ENCODE measurements at regions not wholly inside any gene's neighbourhood (a gene's known extent, or its start where the extent isn't known, plus 50 kb on each side); places are given as distances from the start of the nearest gene placed in this dataset.
"Not testable (repeated sequence)": the region's sequence is repeated elsewhere in the genome, so short reads cannot be mapped to it uniquely, and the experiment has no call there.

- CTCF ChIA-PET (ENCODE audit: partially characterized antibody), result no interaction called here
- Histone ChIP-seq H3K4me1 (ENCODE audit: insufficient read depth, low read length) (no peaks in the 10 kb centered on the region), H3K4me3 (ENCODE audit: low read length in 2 of 2) (no peak overlapping the region), H3K27ac (ENCODE audit: low read depth, low read length) (no peak overlapping the region), H3K9me3 (ENCODE audit: control insufficient read depth in 1 of 2, low read length in 2 of 2) (no peaks in the 10 kb centered on the region), H3K27me3 (ENCODE audit: insufficient read depth, low read length) (no peaks in the 10 kb centered on the region), H3K36me3 (ENCODE audit: insufficient read depth, low read length) (no peaks in the 10 kb centered on the region)
- DNase-seq, result no peak
- H3K27ac Mint-ChIP-seq, result no peak overlapping the region
- POLR2A ChIA-PET (ENCODE audit: partially characterized antibody), result no interaction called here
- peaks cover 0 to 3% (median 0%) of the 10 kb centered on the region in 8 donors for H3K9me3 Mint-ChIP-seq
- no peaks in the 10 kb centered on the region for H3K27me3 Mint-ChIP-seq
- no peak overlapping the region for H3K4me3 Mint-ChIP-seq
- H3K4me1 Mint-ChIP-seq, result no peaks in the 10 kb centered on the region
- no peaks in the 10 kb centered on the region for H3K36me3 Mint-ChIP-seq
- intact Hi-C loops (cut with micrococcal nuclease), result no loop called here
Observed at GRCh38 chr16:75957870-75958269, 231.6 kb upstream of the CPHXL start.

GRCh38 chr16:75965504-75966374, 239.4 kb upstream of the CPHXL start:
- intact Hi-C loops (cut with micrococcal nuclease), result no loop called here
- Histone ChIP-seq H3K27me3 (ENCODE audit: insufficient read depth, low read length) (no peaks in the 10 kb centered on the region), H3K4me1 (ENCODE audit: insufficient read depth, low read length) (no peaks in the 10 kb centered on the region), H3K4me3 (ENCODE audit: low read length in 2 of 2) (no peak overlapping the region), H3K27ac (ENCODE audit: low read depth, low read length) (no peak overlapping the region), H3K9me3 (ENCODE audit: control insufficient read depth in 1 of 2, low read length in 2 of 2) (no peaks in the 10 kb centered on the region), H3K36me3 (ENCODE audit: insufficient read depth, low read length) (no peaks in the 10 kb centered on the region)
- H3K27me3 Mint-ChIP-seq, result no peaks in the 10 kb centered on the region
- H3K27ac Mint-ChIP-seq, result no peak overlapping the region
- CTCF ChIA-PET (ENCODE audit: partially characterized antibody), result no interaction called here
- DNase-seq, result no peak
- H3K4me3 Mint-ChIP-seq, result no peak overlapping the region
- no peaks in the 10 kb centered on the region for H3K36me3 Mint-ChIP-seq
- H3K9me3 Mint-ChIP-seq, result peaks cover 0 to 6% (median 0%) of the 10 kb centered on the region in 8 donors
- POLR2A ChIA-PET (ENCODE audit: partially characterized antibody), result no interaction called here
- no peaks in the 10 kb centered on the region for H3K4me1 Mint-ChIP-seq

- DNase-seq; H3K4me3 ChIP-seq (ENCODE audit: low read length in 2 of 2); H3K27me3 ChIP-seq (ENCODE audit: insufficient read depth, low read length); H3K36me3 Mint-ChIP-seq; H3K27ac ChIP-seq (ENCODE audit: low read depth, low read length); CTCF ChIA-PET (ENCODE audit: partially characterized antibody); H3K27ac Mint-ChIP-seq; H3K9me3 Mint-ChIP-seq; H3K36me3 ChIP-seq (ENCODE audit: insufficient read depth, low read length); intact Hi-C loops (cut with micrococcal nuclease); H3K4me1 Mint-ChIP-seq; H3K27me3 Mint-ChIP-seq; POLR2A ChIA-PET (ENCODE audit: partially characterized antibody); H3K4me3 Mint-ChIP-seq; H3K9me3 ChIP-seq (ENCODE audit: control insufficient read depth in 1 of 2, low read length in 2 of 2); H3K4me1 ChIP-seq (ENCODE audit: insufficient read depth, low read length): not testable (repeated sequence)
Observed at GRCh38 chr16:75969120-75969519, 242.8 kb upstream of the CPHXL start.

GRCh38 chr16:75971334-75971733, 245.0 kb upstream of the CPHXL start:
- Mint-ChIP-seq H3K9me3 (peaks cover 0 to 4% (median 0%) of the 10 kb centered on the region in 8 donors), H3K4me3 (no peak overlapping the region), H3K36me3 (no peaks in the 10 kb centered on the region), H3K4me1 (no peaks in the 10 kb centered on the region), H3K27me3 (no peaks in the 10 kb centered on the region), H3K27ac (no peak overlapping the region)
- no peak overlapping the region for H3K27ac ChIP-seq (ENCODE audit: low read depth, low read length)
- intact Hi-C loops (cut with micrococcal nuclease), result no loop called here
- no peaks in the 10 kb centered on the region for H3K4me1 ChIP-seq (ENCODE audit: insufficient read depth, low read length)
- H3K9me3 ChIP-seq (ENCODE audit: control insufficient read depth in 1 of 2, low read length in 2 of 2), result no peaks in the 10 kb centered on the region
- DNase-seq, result no peak
- H3K4me3 ChIP-seq (ENCODE audit: low read length in 2 of 2), result no peak overlapping the region
- ChIA-PET POLR2A (ENCODE audit: partially characterized antibody) (no interaction called here), CTCF (ENCODE audit: partially characterized antibody) (no interaction called here)
- H3K36me3 ChIP-seq (ENCODE audit: insufficient read depth, low read length), result no peaks in the 10 kb centered on the region
- no peaks in the 10 kb centered on the region for H3K27me3 ChIP-seq (ENCODE audit: insufficient read depth, low read length)

- Histone ChIP-seq H3K9me3 (ENCODE audit: control insufficient read depth in 1 of 2, low read length in 2 of 2) (no peaks in the 10 kb centered on the region), H3K27ac (ENCODE audit: low read depth, low read length) (no peak overlapping the region), H3K27me3 (ENCODE audit: insufficient read depth, low read length) (no peaks in the 10 kb centered on the region), H3K4me1 (ENCODE audit: insufficient read depth, low read length) (no peaks in the 10 kb centered on the region), H3K36me3 (ENCODE audit: insufficient read depth, low read length) (no peaks in the 10 kb centered on the region), H3K4me3 (ENCODE audit: low read length in 2 of 2) (no peak overlapping the region)
- H3K36me3 Mint-ChIP-seq, result no peaks in the 10 kb centered on the region
- ChIA-PET CTCF (ENCODE audit: partially characterized antibody) (no interaction called here), POLR2A (ENCODE audit: partially characterized antibody) (no interaction called here)
- H3K4me1 Mint-ChIP-seq, result no peaks in the 10 kb centered on the region
- intact Hi-C loops (cut with micrococcal nuclease), result no loop called here
- no peak for DNase-seq
- no peak overlapping the region for H3K27ac Mint-ChIP-seq
- H3K9me3 Mint-ChIP-seq, result peaks cover 0 to 11% (median 4%) of the 10 kb centered on the region in 8 donors
- no peak overlapping the region for H3K4me3 Mint-ChIP-seq
- H3K27me3 Mint-ChIP-seq, result peaks cover 0 to 2% of the 10 kb centered on the region in 2 donors
Observed at GRCh38 chr16:75983296-75983695, 257.0 kb upstream of the CPHXL start.

- peaks cover 0 to 2% of the 10 kb centered on the region in 2 donors for H3K27me3 Mint-ChIP-seq
- Histone ChIP-seq H3K27ac (ENCODE audit: low read depth, low read length) (no peak overlapping the region), H3K36me3 (ENCODE audit: insufficient read depth, low read length) (no peaks in the 10 kb centered on the region), H3K4me3 (ENCODE audit: low read length in 2 of 2) (no peak overlapping the region), H3K9me3 (ENCODE audit: control insufficient read depth in 1 of 2, low read length in 2 of 2) (no peaks in the 10 kb centered on the region), H3K4me1 (ENCODE audit: insufficient read depth, low read length) (no peaks in the 10 kb centered on the region), H3K27me3 (ENCODE audit: insufficient read depth, low read length) (no peaks in the 10 kb centered on the region)
- ChIA-PET CTCF (ENCODE audit: partially characterized antibody) (no interaction called here), POLR2A (ENCODE audit: partially characterized antibody) (no interaction called here)
- H3K36me3 Mint-ChIP-seq, result no peaks in the 10 kb centered on the region
- H3K4me3 Mint-ChIP-seq, result no peak overlapping the region
- H3K9me3 Mint-ChIP-seq, result peaks cover 0 to 11% (median 4%) of the 10 kb centered on the region in 8 donors
- H3K27ac Mint-ChIP-seq, result no peak overlapping the region
- intact Hi-C loops (cut with micrococcal nuclease), result no loop called here
- H3K4me1 Mint-ChIP-seq, result no peaks in the 10 kb centered on the region
- DNase-seq, result no peak
Observed at GRCh38 chr16:75983741-75984381, 257.6 kb upstream of the CPHXL start.

GRCh38 chr16:75987323-75987722, 261.0 kb upstream of the CPHXL start:
- Histone ChIP-seq H3K4me1 (ENCODE audit: insufficient read depth, low read length) (no peaks in the 10 kb centered on the region), H3K27ac (ENCODE audit: low read depth, low read length) (no peak overlapping the region), H3K9me3 (ENCODE audit: control insufficient read depth in 1 of 2, low read length in 2 of 2) (no peaks in the 10 kb centered on the region), H3K36me3 (ENCODE audit: insufficient read depth, low read length) (no peaks in the 10 kb centered on the region), H3K4me3 (ENCODE audit: low read length in 2 of 2) (no peak overlapping the region), H3K27me3 (ENCODE audit: insufficient read depth, low read length) (no peaks in the 10 kb centered on the region)
- Mint-ChIP-seq H3K27me3 (peaks cover 0 to 2% of the 10 kb centered on the region in 2 donors), H3K9me3 (peaks cover 0 to 11% (median 4%) of the 10 kb centered on the region in 8 donors), H3K36me3 (no peaks in the 10 kb centered on the region), H3K27ac (peak overlapping the region in 2 of 7 donors; percentile 8 to 49), H3K4me3 (no peak overlapping the region), H3K4me1 (no peaks in the 10 kb centered on the region)
- DNase-seq, result no peak
- intact Hi-C loops (cut with micrococcal nuclease), result no loop called here
- ChIA-PET CTCF (ENCODE audit: partially characterized antibody) (no interaction called here), POLR2A (ENCODE audit: partially characterized antibody) (no interaction called here)
